Glomerular visceral epithelial cell (primary cell): ENCODE measurements at regions not wholly inside any gene's neighbourhood (a gene's known extent, or its start where the extent isn't known, plus 50 kb on each side); places are given as distances from the start of the nearest gene placed in this dataset.

Experiments used
- DNase-seq: peaks from one replicate; pipeline ENCODE4 v3.0.0-alpha.2; 2016; ENCODE audit errors: extremely low spot score

- DNase-seq, result peak; percentile 36
These were observed 633.6 kb downstream of the BNC2 start for GRCh38 chr9:16236882-16237281.

- DNase-seq, result no peak
These were observed 631.8 kb downstream of the BNC2 start for GRCh38 chr9:16238623-16239138.

- peak; percentile 30 for DNase-seq
These were observed 629.2 kb downstream of the BNC2 start for GRCh38 chr9:16241231-16241630.

- DNase-seq, result no peak
These were observed 626.7 kb downstream of the BNC2 start for GRCh38 chr9:16243798-16244197.

- peak; percentile 38 for DNase-seq
These were observed 624.6 kb downstream of the BNC2 start for GRCh38 chr9:16245756-16246440.

- DNase-seq, result peak; percentile 52
These were observed 623.7 kb downstream of the BNC2 start for GRCh38 chr9:16246785-16247184.

GRCh38 chr9:16247188-16247875 lies 623.1 kb downstream of the BNC2 start:
- peak; percentile 86 for DNase-seq

GRCh38 chr9:16248822-16249221 lies 621.6 kb downstream of the BNC2 start:
- DNase-seq, result no peak

- DNase-seq, result no peak
These were observed 617.9 kb downstream of the BNC2 start for GRCh38 chr9:16252616-16253015.

- no peak for DNase-seq
These were observed 615.8 kb downstream of the BNC2 start for GRCh38 chr9:16254674-16255073.

GRCh38 chr9:16255217-16255616 lies 615.3 kb downstream of the BNC2 start:
- no peak for DNase-seq

- DNase-seq, result no peak
These were observed 612.9 kb downstream of the BNC2 start for GRCh38 chr9:16257604-16258003.

GRCh38 chr9:16258191-16258590 lies 612.3 kb downstream of the BNC2 start:
- DNase-seq, result no peak

- DNase-seq, result no peak
These were observed 611.8 kb downstream of the BNC2 start for GRCh38 chr9:16258708-16259107.

- peak; percentile 23 for DNase-seq
These were observed 607.8 kb downstream of the BNC2 start for GRCh38 chr9:16262477-16263261.

GRCh38 chr9:16265688-16266087 lies 604.8 kb downstream of the BNC2 start:
- DNase-seq, result no peak

GRCh38 chr9:16266648-16267276 lies 603.7 kb downstream of the BNC2 start:
- no peak for DNase-seq

- DNase-seq, result no peak
These were observed 603.0 kb downstream of the BNC2 start for GRCh38 chr9:16267281-16268066.

GRCh38 chr9:16268067-16268881 lies 602.2 kb downstream of the BNC2 start:
- no peak for DNase-seq

- DNase-seq, result no peak
These were observed 598.5 kb downstream of the BNC2 start for GRCh38 chr9:16271967-16272366.
